ENCODE measurements at regions not wholly inside any gene's neighbourhood (a gene's known extent, or its start where the extent isn't known, plus 50 kb on each side); places are given as distances from the start of the nearest gene placed in this dataset.
"Not testable (repeated sequence)": the region's sequence is repeated elsewhere in the genome, so short reads cannot be mapped to it uniquely, and the experiment has no call there.

DNA sequence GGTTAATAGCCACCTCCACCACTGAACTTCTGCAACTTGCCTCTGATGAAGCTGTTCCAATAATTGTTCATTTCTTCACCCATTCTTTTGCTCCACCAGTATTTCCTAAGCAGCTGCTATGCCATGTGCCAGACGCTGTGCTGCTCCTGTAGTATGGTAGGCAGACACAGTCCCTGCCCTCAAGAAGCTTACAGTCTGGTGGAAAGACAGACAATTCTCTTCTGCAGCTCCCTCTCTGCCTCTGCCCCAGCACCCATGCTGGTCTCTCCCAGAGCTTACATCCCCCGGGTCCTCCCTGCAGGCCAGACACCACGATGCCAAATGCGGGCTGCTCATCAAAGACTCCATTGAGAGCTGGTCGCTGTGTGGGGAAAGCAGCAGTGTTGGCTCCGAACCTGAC is 111.6 kb upstream of the ESRRB start:
- no peak for DNase-seq (ENCODE audit: low spot score)

DNA sequence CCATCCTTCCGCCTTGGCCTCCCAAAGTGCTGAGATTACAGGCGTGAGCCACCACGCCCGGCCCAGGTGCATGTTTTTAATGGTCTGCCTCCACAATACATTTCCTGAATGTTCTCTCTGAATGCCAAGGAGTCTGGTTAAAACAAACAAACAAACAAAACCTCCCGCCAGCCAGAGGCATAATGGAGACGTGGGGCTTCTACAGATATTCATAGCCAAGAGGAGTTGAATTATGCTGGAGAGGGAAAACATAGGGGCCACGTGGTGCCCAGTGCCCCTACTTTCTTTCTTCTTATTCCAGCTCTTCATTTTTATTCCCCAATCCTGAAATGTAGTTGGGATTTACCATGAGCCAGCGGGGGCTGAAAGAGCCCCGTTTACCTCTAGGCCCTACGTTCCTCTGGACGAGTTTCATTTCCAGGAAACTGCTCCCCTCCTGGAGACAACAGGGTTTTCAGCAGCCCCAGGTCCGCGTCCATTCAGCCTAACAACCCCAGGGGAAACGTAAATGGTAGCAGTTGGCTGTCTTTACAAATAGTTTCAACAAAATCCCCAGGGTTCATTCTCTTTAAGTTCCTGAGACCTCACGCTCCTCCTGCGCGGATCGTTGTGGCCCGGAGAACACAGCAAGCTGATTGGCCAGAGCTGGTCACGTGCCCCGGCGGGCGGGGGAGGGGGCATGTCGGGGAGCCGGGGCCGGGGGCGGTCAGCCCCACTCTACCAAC is 108.5 kb upstream of the ESRRB start:
- peak; percentile 41 for DNase-seq (ENCODE audit: low spot score)

- DNase-seq (ENCODE audit: low spot score), result no peak
Measured at GRCh38 chr14:76268047-76268431, 107.9 kb upstream of the ESRRB start.

DNA sequence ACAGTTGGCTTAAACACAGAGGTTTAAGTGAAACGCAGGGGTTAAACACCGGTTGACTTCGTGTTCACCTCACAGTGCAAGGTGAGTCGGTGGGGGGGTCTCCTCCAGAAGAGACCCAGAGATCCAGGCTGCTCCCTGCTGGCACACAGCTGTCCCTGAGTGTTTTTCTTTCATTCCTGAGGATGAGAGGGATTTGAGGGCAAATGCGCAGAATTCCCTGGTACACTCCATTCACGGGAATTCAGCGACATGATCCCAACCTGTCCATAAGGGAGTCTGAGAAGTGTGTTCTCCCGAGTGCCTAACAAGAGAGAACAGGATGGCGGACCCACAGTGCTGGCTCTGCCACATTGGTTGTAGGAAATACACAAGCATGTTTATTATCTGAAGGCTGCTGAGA is 107.2 kb upstream of the ESRRB start:
- DNase-seq (ENCODE audit: low spot score), result no peak

- DNase-seq (ENCODE audit: low spot score), result no peak
Measured at GRCh38 chr14:76271041-76271755, 104.7 kb upstream of the ESRRB start.

DNA sequence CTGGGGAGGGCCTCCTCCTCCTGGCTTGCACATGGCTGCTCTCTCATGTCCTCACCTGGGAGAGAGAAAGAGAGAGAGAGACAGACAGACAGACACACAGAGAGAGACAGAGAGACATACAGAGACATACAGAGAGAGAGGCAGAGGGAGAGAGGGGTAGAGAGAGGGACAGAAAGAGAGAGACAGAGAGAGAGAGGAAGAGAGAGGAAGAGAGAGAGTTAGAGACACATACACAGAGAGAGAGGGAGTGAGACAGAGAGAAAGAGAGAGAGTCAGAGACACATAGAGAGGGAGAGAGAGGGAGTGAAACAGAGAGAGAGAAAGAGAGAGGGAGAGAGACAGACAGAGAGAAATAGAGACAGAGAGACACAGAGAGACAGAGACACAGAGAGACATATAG is 103.6 kb upstream of the ESRRB start:
- DNase-seq (ENCODE audit: low spot score), result no peak

GRCh38 chr14:76272774-76273173 is 103.2 kb upstream of the ESRRB start:
- DNase-seq (ENCODE audit: low spot score), result no peak

DNA sequence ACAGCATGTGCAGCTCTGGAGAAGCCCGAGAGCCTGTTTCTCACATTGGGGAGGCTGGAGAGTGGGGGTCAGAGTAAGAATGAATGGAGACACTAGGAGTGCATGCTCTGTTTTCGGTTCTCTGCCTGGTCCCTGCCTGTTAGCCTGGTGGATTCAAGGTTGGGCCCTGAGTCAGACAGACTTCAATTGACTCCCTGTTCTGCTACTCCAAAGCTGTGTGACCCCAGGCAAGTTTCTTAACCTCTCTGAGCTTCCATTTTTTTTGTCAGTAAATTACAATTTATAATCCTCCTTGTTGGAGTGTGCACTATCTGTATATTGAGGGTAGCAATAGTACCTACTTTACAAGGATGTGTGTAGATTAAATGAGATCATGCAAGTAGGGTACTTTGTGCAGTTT is 102.6 kb upstream of the ESRRB start:
- DNase-seq (ENCODE audit: low spot score), result no peak

DNA sequence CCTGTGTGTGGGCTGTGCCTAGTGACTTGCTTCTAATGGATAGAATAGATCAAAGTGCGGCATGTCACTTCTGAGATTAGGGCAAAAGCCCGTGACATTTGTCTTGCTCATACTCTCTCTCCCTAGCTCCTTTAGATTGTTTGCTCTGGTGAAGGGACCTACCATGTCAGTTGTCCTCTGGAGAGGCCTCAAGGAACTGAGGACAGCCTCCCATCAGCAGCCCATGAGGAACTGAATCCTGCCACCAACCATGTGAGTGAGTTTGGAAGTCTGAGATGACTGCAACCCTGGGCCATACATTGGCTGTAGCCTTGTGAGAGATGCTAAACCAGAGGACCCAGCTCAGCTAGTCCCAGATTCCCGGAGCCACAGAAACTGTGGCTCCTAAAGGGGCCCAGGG is 101.6 kb upstream of the ESRRB start:
- DNase-seq (ENCODE audit: low spot score), result no peak

GRCh38 chr14:76277586-76278130 is 98.3 kb upstream of the ESRRB start:
- no peak for DNase-seq (ENCODE audit: low spot score)

DNA sequence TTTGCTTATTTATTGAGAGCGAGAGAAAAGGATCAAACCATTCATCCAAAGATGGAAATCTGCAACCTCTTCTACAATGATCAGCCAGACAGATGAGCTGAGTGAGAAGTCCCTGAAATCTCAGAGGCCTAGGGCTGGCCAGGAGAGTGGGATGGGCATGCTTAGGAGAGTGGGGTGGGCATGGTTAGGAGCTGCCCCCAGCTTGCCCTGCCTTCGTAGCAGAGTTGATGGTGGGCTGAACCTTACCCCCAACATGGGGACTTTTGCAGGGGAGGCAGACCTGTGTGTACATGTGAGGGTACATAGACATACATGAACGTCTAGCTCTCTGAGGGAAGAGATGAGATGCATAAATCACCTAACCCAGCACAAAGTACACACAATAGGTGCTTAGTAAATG is 95.7 kb upstream of the ESRRB start:
- no peak for DNase-seq (ENCODE audit: low spot score)

GRCh38 chr14:76282581-76282980 is 93.4 kb upstream of the ESRRB start:
- DNase-seq (ENCODE audit: low spot score), result no peak

GRCh38 chr14:76287063-76287462 is 88.9 kb upstream of the ESRRB start:
- no peak for DNase-seq (ENCODE audit: low spot score)

DNA sequence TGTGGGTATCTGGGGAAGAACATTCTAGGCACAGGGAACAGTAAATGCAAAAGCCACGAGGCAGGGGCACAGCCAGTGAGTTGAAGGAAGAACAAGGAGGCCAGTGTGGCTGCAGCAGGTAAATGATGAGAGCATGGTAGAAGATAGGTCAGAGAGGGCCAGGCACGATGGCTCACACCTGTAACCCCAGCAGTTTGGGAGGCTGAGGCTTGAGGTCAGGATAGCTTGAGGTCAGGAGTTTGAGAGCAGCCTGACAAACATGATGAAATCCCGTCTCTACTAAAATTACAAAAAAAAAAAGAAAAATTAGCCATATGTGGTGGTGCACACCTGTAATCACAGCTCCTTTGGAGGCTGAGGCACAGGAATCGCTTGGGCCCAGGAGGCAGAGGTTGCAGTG is 86.7 kb upstream of the ESRRB start:
- no peak for DNase-seq (ENCODE audit: low spot score)

DNA sequence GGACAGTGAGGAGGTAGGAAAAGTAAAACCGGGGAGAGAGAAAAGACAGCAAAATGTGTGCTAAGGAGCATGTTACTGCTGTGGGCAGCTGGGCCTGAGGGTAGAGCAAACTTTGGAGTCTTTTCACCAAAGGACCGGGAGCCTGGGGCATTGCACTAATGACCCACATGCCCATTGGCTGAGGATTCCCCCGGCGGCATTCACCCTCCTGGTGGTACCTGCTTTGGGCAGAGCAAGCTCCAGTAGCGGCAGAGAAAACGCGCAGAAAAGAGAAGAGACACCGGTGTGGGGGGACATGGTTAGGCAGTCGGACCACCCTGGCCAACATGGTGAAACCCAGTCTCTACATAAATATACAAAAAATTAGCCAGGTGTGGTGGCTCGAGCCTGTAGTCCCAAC is 83.4 kb upstream of the ESRRB start:
- DNase-seq (ENCODE audit: low spot score), result no peak

DNA sequence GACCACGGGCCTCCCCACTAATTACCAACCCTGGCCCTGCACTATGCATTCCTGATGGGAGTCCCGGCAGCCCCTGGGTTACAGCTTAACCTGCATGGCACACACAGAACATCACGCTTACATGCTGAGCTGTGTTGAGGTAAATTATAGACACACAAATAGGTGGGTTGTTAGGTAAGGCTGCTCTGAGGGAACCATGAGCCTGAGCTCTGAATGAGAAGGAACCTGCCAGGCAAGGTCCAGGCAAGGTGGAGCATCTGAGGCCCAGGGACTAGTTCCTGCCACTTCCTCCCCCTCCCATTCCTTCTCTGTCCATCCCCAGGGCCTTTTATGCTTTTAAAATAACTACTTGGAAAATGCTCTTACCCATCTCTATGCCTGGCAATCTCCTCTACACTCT is 82.7 kb upstream of the ESRRB start:
- DNase-seq (ENCODE audit: low spot score), result no peak

GRCh38 chr14:76293923-76294322 is 82.0 kb upstream of the ESRRB start:
- DNase-seq (ENCODE audit: low spot score), result no peak

GRCh38 chr14:76294876-76295275 is 81.1 kb upstream of the ESRRB start:
- DNase-seq (ENCODE audit: low spot score), result no peak

DNA sequence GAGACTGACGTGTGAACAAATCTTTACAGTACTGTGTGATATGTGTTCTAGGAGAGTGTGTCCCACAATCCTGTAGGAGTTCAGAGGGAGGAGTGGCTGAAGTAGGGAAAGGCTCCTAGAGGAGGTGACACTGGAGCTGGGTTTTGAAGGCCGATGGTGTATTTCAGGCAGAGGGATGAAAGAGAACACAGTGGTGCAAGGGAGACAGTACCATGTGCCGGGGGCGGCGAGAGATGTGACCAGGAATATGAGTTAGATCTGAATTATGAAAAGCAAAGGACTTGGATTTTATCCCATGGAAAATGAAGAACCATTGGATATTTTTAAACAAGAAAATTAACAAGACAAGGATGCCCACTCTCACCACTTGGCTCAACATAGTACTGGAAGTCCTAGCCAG is 77.0 kb upstream of the ESRRB start:
- no peak for DNase-seq (ENCODE audit: low spot score)

- DNase-seq (ENCODE audit: low spot score), result not testable (repeated sequence)
Measured at GRCh38 chr14:76303188-76303587, 72.7 kb upstream of the ESRRB start.

- DNase-seq (ENCODE audit: low spot score), result no peak
Measured at GRCh38 chr14:76304536-76305267, 71.2 kb upstream of the ESRRB start.

DNA sequence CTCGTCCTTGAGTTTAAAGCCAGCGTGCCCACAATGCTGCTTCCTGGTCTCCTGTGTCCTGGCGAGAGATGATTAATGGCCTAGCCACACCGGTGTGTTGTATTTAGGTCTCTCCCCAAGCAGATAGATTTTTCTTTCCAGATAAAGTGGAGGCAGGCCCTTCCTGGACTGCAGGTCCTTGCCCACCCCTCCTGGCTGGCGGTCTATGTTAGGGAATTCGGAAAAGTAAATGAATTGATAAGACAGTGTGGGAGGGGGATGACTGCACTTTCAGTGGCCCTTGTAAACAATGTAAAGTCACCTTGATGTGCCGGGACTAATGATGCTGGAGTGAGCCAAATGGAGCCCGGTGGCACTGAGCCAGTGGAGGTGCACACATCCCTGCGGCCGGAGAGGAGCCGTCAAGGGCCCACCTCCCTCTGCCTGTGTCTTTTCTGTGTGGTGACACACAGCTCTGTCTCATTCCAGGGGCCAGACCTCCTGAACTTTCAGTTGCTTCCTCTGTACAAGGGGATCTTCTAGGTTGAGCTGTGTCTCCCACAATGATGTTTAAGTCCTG is 70.6 kb upstream of the ESRRB start:
- no peak for DNase-seq (ENCODE audit: low spot score)

DNA sequence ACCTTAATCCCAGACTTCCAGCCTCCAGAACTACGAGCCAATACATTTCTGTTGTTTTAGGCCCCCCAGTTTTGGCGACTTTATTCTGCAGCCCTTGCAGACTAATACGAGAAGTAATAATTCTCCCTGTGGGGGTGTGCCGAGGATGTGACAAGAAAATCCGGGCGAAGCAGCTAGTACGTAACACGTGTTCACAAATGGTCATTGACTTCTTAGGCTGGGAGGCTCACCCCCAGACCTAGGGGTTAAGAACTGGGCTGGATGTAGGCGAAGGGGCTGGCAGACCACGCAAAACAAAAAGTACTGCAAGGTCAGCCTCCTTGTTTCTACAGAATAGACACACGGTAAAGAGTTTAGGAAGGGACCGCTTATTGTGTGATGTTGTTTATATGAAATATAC is 69.8 kb upstream of the ESRRB start:
- no peak for DNase-seq (ENCODE audit: low spot score)
